ENCODE measurements at regions not wholly inside any gene's neighbourhood (a gene's known extent, or its start where the extent isn't known, plus 50 kb on each side); places are given as distances from the start of the nearest gene placed in this dataset.
"Not testable (repeated sequence)": the region's sequence is repeated elsewhere in the genome, so short reads cannot be mapped to it uniquely, and the experiment has no call there.

GRCh38 chr21:33146467-33146866 lies 76.5 kb downstream of the OLIG1 start:
- no peak for DNase-seq (ENCODE audit: low read depth in 1 of 2, low spot score in 1 of 2)
- H3K27me3 ChIP-seq (ENCODE audit: insufficient read depth, poor library complexity, severe bottlenecking), result no peaks in the 10 kb centered on the region
- TF ChIP-seq REST (IDR thresholded peaks at IDR 0.05; ENCODE audit: insufficient replicate concordance, low read depth) (no peak), CTCF (IDR thresholded peaks at IDR 0.05; ENCODE audit: insufficient read depth, low read length) (no peak), GABPA (IDR thresholded peaks at IDR 0.05; ENCODE audit: low read depth) (no peak), SPI1 (IDR thresholded peaks at IDR 0.05; ENCODE audit: borderline replicate concordance, low read depth) (no peak), POLR2AphosphoS5 (IDR thresholded peaks at IDR 0.05; ENCODE audit: low read depth) (no peak)
- H3K4me3 ChIP-seq (replicated peaks; ENCODE audit: insufficient read depth, low read length), result no peak overlapping the region
- H3K27ac ChIP-seq (replicated peaks), result no peak overlapping the region

GRCh38 chr21:33149181-33149580 lies 79.2 kb downstream of the OLIG1 start:
- no peak for DNase-seq (ENCODE audit: low read depth in 1 of 2, low spot score in 1 of 2)
- Histone ChIP-seq H3K27ac (replicated peaks) (no peak overlapping the region), H3K27me3 (ENCODE audit: insufficient read depth, poor library complexity, severe bottlenecking) (no peaks in the 10 kb centered on the region), H3K4me3 (replicated peaks; ENCODE audit: insufficient read depth, low read length) (no peak overlapping the region)
- TF ChIP-seq REST (IDR thresholded peaks at IDR 0.05; ENCODE audit: insufficient replicate concordance, low read depth) (no peak), POLR2AphosphoS5 (IDR thresholded peaks at IDR 0.05; ENCODE audit: low read depth) (no peak), GABPA (IDR thresholded peaks at IDR 0.05; ENCODE audit: low read depth) (no peak), SPI1 (IDR thresholded peaks at IDR 0.05; ENCODE audit: borderline replicate concordance, low read depth) (no peak)

GRCh38 chr21:33150968-33151367 lies 78.8 kb upstream of the IFNAR2 start:
- H3K4me3 ChIP-seq (replicated peaks; ENCODE audit: insufficient read depth, low read length); DNase-seq (ENCODE audit: low read depth in 1 of 2, low spot score in 1 of 2); H3K27ac ChIP-seq (replicated peaks); H3K27me3 ChIP-seq (ENCODE audit: insufficient read depth, poor library complexity, severe bottlenecking): not testable (repeated sequence)

GRCh38 chr21:33151941-33152731 lies 77.6 kb upstream of the IFNAR2 start:
- no peak for TF ChIP-seq POLR2AphosphoS5 (IDR thresholded peaks at IDR 0.05; ENCODE audit: low read depth)
- TF ChIP-seq CTCF (IDR thresholded peaks at IDR 0.05; ENCODE audit: insufficient read depth, low read length), result no peak
- Histone ChIP-seq H3K27ac (replicated peaks) (no peak overlapping the region), H3K4me3 (replicated peaks; ENCODE audit: insufficient read depth, low read length) (no peak overlapping the region), H3K27me3 (ENCODE audit: insufficient read depth, poor library complexity, severe bottlenecking) (peaks cover 3% of the 10 kb centered on the region)
- peak in 1 of 2 experiments; percentile 7 for DNase-seq (ENCODE audit: low read depth in 1 of 2, low spot score in 1 of 2)

- Histone ChIP-seq H3K27ac (replicated peaks) (no peak overlapping the region), H3K27me3 (ENCODE audit: insufficient read depth, poor library complexity, severe bottlenecking) (peaks cover 3% of the 10 kb centered on the region), H3K4me3 (replicated peaks; ENCODE audit: insufficient read depth, low read length) (no peak overlapping the region)
- TF ChIP-seq GABPA (IDR thresholded peaks at IDR 0.05; ENCODE audit: low read depth) (no peak), REST (IDR thresholded peaks at IDR 0.05; ENCODE audit: insufficient replicate concordance, low read depth) (no peak), SPI1 (IDR thresholded peaks at IDR 0.05; ENCODE audit: borderline replicate concordance, low read depth) (no peak), CTCF (IDR thresholded peaks at IDR 0.05; ENCODE audit: insufficient read depth, low read length) (no peak), POLR2AphosphoS5 (IDR thresholded peaks at IDR 0.05; ENCODE audit: low read depth) (no peak)
- no peak for DNase-seq (ENCODE audit: low read depth in 1 of 2, low spot score in 1 of 2)
Observed at GRCh38 chr21:33152732-33153130, 77.0 kb upstream of the IFNAR2 start.

All from HL-60 (cell line).